ENCODE measurements at regions not wholly inside any gene's neighbourhood (a gene's known extent, or its start where the extent isn't known, plus 50 kb on each side); places are given as distances from the start of the nearest gene placed in this dataset.

GRCh38 chr18:51486735-51487366 lies 289.4 kb upstream of the MEX3C start:
- H3K4me3 ChIP-seq (ENCODE audit: low read length): no peak overlapping the region
- no peaks in the 10 kb centered on the region for H3K4me1 ChIP-seq (ENCODE audit: control insufficient read depth in 2 of 2, insufficient read depth in 2 of 2, low read length in 2 of 2)
- H3K27me3 Mint-ChIP-seq: peaks cover 0 to 5% (median 0%) of the 10 kb centered on the region in 5 donors
- H3K9me3 ChIP-seq (ENCODE audit: control insufficient read depth in 2 of 3, low read length in 3 of 3): no peaks in the 10 kb centered on the region
- H3K9me3 Mint-ChIP-seq: peaks cover 0 to 2% (median 0%) of the 10 kb centered on the region in 11 donors
- no peaks in the 10 kb centered on the region for H3K4me1 Mint-ChIP-seq
- H3K36me3 Mint-ChIP-seq: no peaks in the 10 kb centered on the region
- intact Hi-C loops (cut with micrococcal nuclease): no loop called here
- no peaks in the 10 kb centered on the region for H3K36me3 ChIP-seq (ENCODE audit: control insufficient read depth in 2 of 3, insufficient read depth in 3 of 3, low read length in 3 of 3)
- ChIA-PET POLR2A (no interaction called here), CTCF (no interaction called here)
- no peak overlapping the region for H3K27ac Mint-ChIP-seq
- no peak for DNase-seq
- H3K4me3 Mint-ChIP-seq: no peak overlapping the region
- H3K27me3 ChIP-seq (ENCODE audit: control insufficient read depth in 2 of 2, insufficient read depth in 2 of 2, low read length in 2 of 2): no peaks in the 10 kb centered on the region
- no peak for ATAC-seq
- H3K27ac ChIP-seq (ENCODE audit: low read depth, low read length): no peak overlapping the region

DNA sequence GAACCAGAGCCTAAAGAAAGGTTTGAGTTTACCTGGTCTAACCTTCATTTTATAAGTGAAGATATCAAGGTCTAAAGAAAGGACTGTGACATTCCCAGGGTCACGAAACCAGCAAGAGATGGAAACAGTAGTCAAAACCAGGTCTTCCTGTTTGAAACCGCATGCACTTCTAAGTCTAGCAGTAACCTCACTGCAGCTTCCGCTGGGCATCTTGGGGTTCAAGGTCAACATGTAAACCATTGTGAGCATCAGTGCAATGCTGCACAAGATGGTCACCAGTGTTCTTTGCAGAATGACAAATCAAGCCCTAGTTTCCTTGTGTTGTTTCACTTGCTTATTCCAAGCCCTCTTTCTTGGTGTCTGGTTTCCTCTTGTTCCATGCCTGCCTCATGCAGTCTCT lies 292.9 kb upstream of the MEX3C start:
- Mint-ChIP-seq H3K9me3 (peaks cover 0 to 2% (median 0%) of the 10 kb centered on the region in 11 donors), H3K4me1 (no peaks in the 10 kb centered on the region), H3K36me3 (no peaks in the 10 kb centered on the region), H3K27ac (no peak overlapping the region), H3K4me3 (no peak overlapping the region), H3K27me3 (peaks cover 0 to 11% (median under 1%) of the 10 kb centered on the region in 5 donors)
- Histone ChIP-seq H3K36me3 (ENCODE audit: control insufficient read depth in 2 of 3, insufficient read depth in 3 of 3, low read length in 3 of 3) (no peaks in the 10 kb centered on the region), H3K4me1 (ENCODE audit: control insufficient read depth in 2 of 2, insufficient read depth in 2 of 2, low read length in 2 of 2) (no peaks in the 10 kb centered on the region), H3K27me3 (ENCODE audit: control insufficient read depth in 2 of 2, insufficient read depth in 2 of 2, low read length in 2 of 2) (no peaks in the 10 kb centered on the region), H3K27ac (ENCODE audit: low read depth, low read length) (no peak overlapping the region), H3K4me3 (ENCODE audit: low read length) (no peak overlapping the region), H3K9me3 (ENCODE audit: control insufficient read depth in 2 of 3, low read length in 3 of 3) (no peaks in the 10 kb centered on the region)
- intact Hi-C loops (cut with micrococcal nuclease): no loop called here
- no peak for DNase-seq
- ChIA-PET POLR2A (no interaction called here), CTCF (no interaction called here)
- ATAC-seq: no peak

GRCh38 chr18:51490860-51491259 lies 293.4 kb upstream of the MEX3C start:
- H3K9me3 Mint-ChIP-seq: peaks cover 0 to 4% (median 0%) of the 10 kb centered on the region in 11 donors
- H3K4me1 ChIP-seq (ENCODE audit: control insufficient read depth in 2 of 2, insufficient read depth in 2 of 2, low read length in 2 of 2): no peaks in the 10 kb centered on the region
- ChIA-PET POLR2A (no interaction called here), CTCF (no interaction called here)
- H3K27ac ChIP-seq (ENCODE audit: low read depth, low read length): no peak overlapping the region
- no peak overlapping the region for H3K4me3 ChIP-seq (ENCODE audit: low read length)
- no peak overlapping the region for H3K27ac Mint-ChIP-seq
- ATAC-seq (no peak), DNase-seq (no peak)
- intact Hi-C loops (cut with micrococcal nuclease): no loop called here
- H3K36me3 ChIP-seq (ENCODE audit: control insufficient read depth in 2 of 3, insufficient read depth in 3 of 3, low read length in 3 of 3): no peaks in the 10 kb centered on the region
- peaks cover 0 to 11% (median 4%) of the 10 kb centered on the region in 5 donors for H3K27me3 Mint-ChIP-seq
- H3K4me3 Mint-ChIP-seq: no peak overlapping the region
- no peaks in the 10 kb centered on the region for H3K4me1 Mint-ChIP-seq
- no peaks in the 10 kb centered on the region for H3K9me3 ChIP-seq (ENCODE audit: control insufficient read depth in 2 of 3, low read length in 3 of 3)
- H3K36me3 Mint-ChIP-seq: no peaks in the 10 kb centered on the region
- H3K27me3 ChIP-seq (ENCODE audit: control insufficient read depth in 2 of 2, insufficient read depth in 2 of 2, low read length in 2 of 2): no peaks in the 10 kb centered on the region

DNA sequence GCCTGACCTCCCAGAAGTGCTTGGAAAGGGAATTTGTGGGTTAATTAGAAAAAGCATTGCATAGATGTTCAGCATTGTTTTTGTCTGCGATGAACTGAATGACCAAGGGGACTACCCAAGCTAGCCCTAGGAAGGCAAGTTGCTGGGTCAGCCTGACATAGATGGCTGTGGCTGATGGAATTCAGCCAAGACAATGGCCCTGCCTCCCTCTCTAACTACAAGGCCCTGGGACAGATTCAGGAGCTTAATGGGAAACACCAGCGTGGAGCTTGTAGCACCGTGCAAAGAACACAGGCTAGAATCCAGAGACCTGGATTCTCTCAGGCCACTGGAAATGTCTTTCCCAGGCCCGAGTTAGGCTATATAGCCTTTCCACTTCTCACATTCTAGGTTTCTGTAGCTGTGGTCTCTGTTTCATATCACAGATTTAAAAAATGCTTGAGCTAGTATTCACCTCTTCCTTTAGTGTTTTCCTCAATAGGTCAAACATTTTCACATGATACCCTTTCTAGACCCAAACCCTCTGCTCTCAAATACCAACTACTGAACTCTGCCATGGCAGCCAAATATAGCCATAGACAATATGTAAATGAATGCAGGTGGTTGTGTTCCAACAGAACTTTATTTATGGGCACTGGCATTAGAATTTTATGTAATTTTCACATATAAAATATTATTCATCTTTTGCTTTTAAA lies 294.3 kb upstream of the MEX3C start:
- DNase-seq (no peak), ATAC-seq (no peak)
- no peaks in the 10 kb centered on the region for H3K36me3 ChIP-seq (ENCODE audit: control insufficient read depth in 2 of 3, insufficient read depth in 3 of 3, low read length in 3 of 3)
- Mint-ChIP-seq H3K36me3 (no peaks in the 10 kb centered on the region), H3K9me3 (peaks cover 0 to 4% (median 0%) of the 10 kb centered on the region in 11 donors), H3K27ac (no peak overlapping the region), H3K4me1 (no peaks in the 10 kb centered on the region), H3K4me3 (no peak overlapping the region), H3K27me3 (peaks cover 0 to 15% (median 7%) of the 10 kb centered on the region in 5 donors)
- no peaks in the 10 kb centered on the region for H3K4me1 ChIP-seq (ENCODE audit: control insufficient read depth in 2 of 2, insufficient read depth in 2 of 2, low read length in 2 of 2)
- H3K27me3 ChIP-seq (ENCODE audit: control insufficient read depth in 2 of 2, insufficient read depth in 2 of 2, low read length in 2 of 2): no peaks in the 10 kb centered on the region
- no peak overlapping the region for H3K4me3 ChIP-seq (ENCODE audit: low read length)
- ChIA-PET CTCF (no interaction called here), POLR2A (no interaction called here)
- no peak overlapping the region for H3K27ac ChIP-seq (ENCODE audit: low read depth, low read length)
- intact Hi-C loops (cut with micrococcal nuclease): no loop called here
- H3K9me3 ChIP-seq (ENCODE audit: control insufficient read depth in 2 of 3, low read length in 3 of 3): no peaks in the 10 kb centered on the region

- no peak overlapping the region for H3K27ac ChIP-seq (ENCODE audit: low read depth, low read length)
- no peak overlapping the region for H3K4me3 Mint-ChIP-seq
- H3K9me3 ChIP-seq (ENCODE audit: control insufficient read depth in 2 of 3, low read length in 3 of 3): no peaks in the 10 kb centered on the region
- H3K36me3 Mint-ChIP-seq: no peaks in the 10 kb centered on the region
- peaks cover 0 to 2% (median 0%) of the 10 kb centered on the region in 11 donors for H3K9me3 Mint-ChIP-seq
- no peaks in the 10 kb centered on the region for H3K27me3 ChIP-seq (ENCODE audit: control insufficient read depth in 2 of 2, insufficient read depth in 2 of 2, low read length in 2 of 2)
- H3K36me3 ChIP-seq (ENCODE audit: control insufficient read depth in 2 of 3, insufficient read depth in 3 of 3, low read length in 3 of 3): no peaks in the 10 kb centered on the region
- peaks cover 0 to 20% (median 10%) of the 10 kb centered on the region in 5 donors for H3K27me3 Mint-ChIP-seq
- intact Hi-C loops (cut with micrococcal nuclease): no loop called here
- no peaks in the 10 kb centered on the region for H3K4me1 ChIP-seq (ENCODE audit: control insufficient read depth in 2 of 2, insufficient read depth in 2 of 2, low read length in 2 of 2)
- ChIA-PET CTCF (no interaction called here), POLR2A (no interaction called here)
- ATAC-seq: no peak
- no peaks in the 10 kb centered on the region for H3K4me1 Mint-ChIP-seq
- H3K4me3 ChIP-seq (ENCODE audit: low read length): no peak overlapping the region
- H3K27ac Mint-ChIP-seq: no peak overlapping the region
- no peak for DNase-seq
Observed at GRCh38 chr18:51498085-51498855, 300.8 kb upstream of the MEX3C start.

- Mint-ChIP-seq H3K9me3 (peaks cover 0 to 12% (median 3%) of the 10 kb centered on the region in 11 donors), H3K27ac (no peak overlapping the region), H3K27me3 (peaks cover 0 to 6% (median 0%) of the 10 kb centered on the region in 5 donors), H3K36me3 (no peaks in the 10 kb centered on the region), H3K4me1 (no peaks in the 10 kb centered on the region), H3K4me3 (no peak overlapping the region)
- no peaks in the 10 kb centered on the region for H3K4me1 ChIP-seq (ENCODE audit: control insufficient read depth in 2 of 2, insufficient read depth in 2 of 2, low read length in 2 of 2)
- no peaks in the 10 kb centered on the region for H3K9me3 ChIP-seq (ENCODE audit: control insufficient read depth in 2 of 3, low read length in 3 of 3)
- no peak overlapping the region for H3K27ac ChIP-seq (ENCODE audit: low read depth, low read length)
- H3K4me3 ChIP-seq (ENCODE audit: low read length): no peak overlapping the region
- ChIA-PET CTCF (no interaction called here), POLR2A (no interaction called here)
- DNase-seq: no peak
- H3K27me3 ChIP-seq (ENCODE audit: control insufficient read depth in 2 of 2, insufficient read depth in 2 of 2, low read length in 2 of 2): no peaks in the 10 kb centered on the region
- intact Hi-C loops (cut with micrococcal nuclease): no loop called here
- ATAC-seq: no peak
- H3K36me3 ChIP-seq (ENCODE audit: control insufficient read depth in 2 of 3, insufficient read depth in 3 of 3, low read length in 3 of 3): no peaks in the 10 kb centered on the region
Observed at GRCh38 chr18:51503351-51503750, 305.9 kb upstream of the MEX3C start.
